Spleen (tissue), 11 donors: ENCODE measurements at regions not wholly inside any gene's neighbourhood (a gene's known extent, or its start where the extent isn't known, plus 50 kb on each side); places are given as distances from the start of the nearest gene placed in this dataset.
"Not testable (repeated sequence)": the region's sequence is repeated elsewhere in the genome, so short reads cannot be mapped to it uniquely, and the experiment has no call there.

Source experiments
- DNase-seq: peaks from one replicate; pipeline ENCODE4 v3.0.0-alpha.2; 2020
- H3K27ac ChIP-seq, 8 donors: fragments of 200-600 bp; sonication (generic) in 7 of 8; 1 replicate in 4 of 8; 2 replicates in 4 of 8; pipeline versions ENCODE4 v1.5.0 to v1.8.0; 2016 to 2021; ENCODE audit warnings: inconsistent platforms in 4 of 8, mild to moderate bottlenecking in 4 of 8, moderate library complexity in 1 of 8
- H3K27me3 ChIP-seq, 7 donors: fragments of 200-600 bp; sonication (generic) in 6 of 7; replicated peaks in 1 of 7; 1 replicate in 4 of 7; 2 replicates in 3 of 7; pipeline versions ENCODE4 v1.5.0 to v1.8.0; 2016 to 2021; ENCODE audit warnings: inconsistent platforms in 3 of 7, mild to moderate bottlenecking in 1 of 7
- H3K36me3 ChIP-seq, 6 donors: fragments of 200-600 bp; sonication (generic) in 5 of 6; 1 replicate in 4 of 6; 2 replicates in 2 of 6; pipeline versions ENCODE4 v1.5.0 to v1.8.0; 2016 to 2021; ENCODE audit warnings: inconsistent platforms in 2 of 6
- H3K4me1 ChIP-seq, 6 donors: fragments of 200-600 bp; sonication (generic) in 5 of 6; 1 replicate in 3 of 6; 2 replicates in 3 of 6; pipeline versions ENCODE4 v1.5.0 to v1.8.0; 2016 to 2021; ENCODE audit warnings: inconsistent platforms in 3 of 6
- H3K4me3 ChIP-seq, 8 donors: fragments of 200-600 bp; sonication (generic) in 7 of 8; 1 replicate in 4 of 8; 2 replicates in 4 of 8; pipeline versions ENCODE4 v1.5.0 to v1.8.0; 2016 to 2021; ENCODE audit warnings: inconsistent platforms in 4 of 8, mild to moderate bottlenecking in 4 of 8, moderate library complexity in 2 of 8
- H3K9me3 ChIP-seq, 8 donors: fragments of 200-600 bp; sonication (generic) in 7 of 8; 1 replicate in 4 of 8; 2 replicates in 4 of 8; pipeline versions ENCODE4 v1.5.0 to v1.8.0; 2016 to 2021; ENCODE audit warnings: inconsistent platforms in 4 of 8
- POLR2A ChIP-seq, 3 donors: fragments of 450-650 bp; IDR thresholded peaks; one replicate each; pipeline ENCODE4 v1.5.1; 2017; ENCODE audit warnings: antibody characterized with exemption in 3 of 3, mild to moderate bottlenecking in 1 of 3
- POLR2AphosphoS5 ChIP-seq, 3 donors: sonication (generic); formaldehyde crosslinking; IDR thresholded peaks; one replicate each; pipeline ENCODE4 v1.5.1; 2017; ENCODE audit warnings: antibody characterized with exemption in 3 of 3
- WGBS, 5 donors: extraction: QIAGEN DNeasy Blood & Tissue Kit in 3 of 5; methylation state at CpG; one replicate each; pipeline versions ENCODE4 v1.1.5 to v1.1.7; 2013 to 2018; 5-methylcytosine and 5-hydroxymethylcytosine counted together
- intact Hi-C: fragments of 100-400 bp; cut with DNase I; formaldehyde crosslinking; loops from one replicate; pipeline ENCODE4 v1.15.0; 2023; ENCODE audit warnings: low total_unique reads
- TF ChIP-seq, protein P1 (sequence below), 11 experiments: fragments of 200-600 bp in 7 of 11; fragments of 450-650 bp in 4 of 11; sonication (generic) in 4 of 11; IDR thresholded peaks in 8 of 11; conservative IDR thresholded peaks in 3 of 11; 1 replicate in 7 of 11; 2 replicates in 4 of 11; pipeline versions ENCODE4 v1.4.0 to v1.8.0; 2016 to 2021; ENCODE audit warnings: antibody characterized with exemption in 11 of 11, inconsistent platforms in 4 of 11, mild to moderate bottlenecking in 1 of 11
- donor health status: healthy with polysubstance abuse.
- donor health status: DM: no; HTN: no; CAD: no; lungs with moderate emphysema.
- donor health status: DM: no; HTN: no; CAD: no.
- donor health status: Bipolar disorder and iron deficiency.
- donor health status: healthy.
- donor health status: DM: no; HTN: no; CAD: no.
- donor health status: DM: yes; HTN: yes; CAD: no.

DNA sequence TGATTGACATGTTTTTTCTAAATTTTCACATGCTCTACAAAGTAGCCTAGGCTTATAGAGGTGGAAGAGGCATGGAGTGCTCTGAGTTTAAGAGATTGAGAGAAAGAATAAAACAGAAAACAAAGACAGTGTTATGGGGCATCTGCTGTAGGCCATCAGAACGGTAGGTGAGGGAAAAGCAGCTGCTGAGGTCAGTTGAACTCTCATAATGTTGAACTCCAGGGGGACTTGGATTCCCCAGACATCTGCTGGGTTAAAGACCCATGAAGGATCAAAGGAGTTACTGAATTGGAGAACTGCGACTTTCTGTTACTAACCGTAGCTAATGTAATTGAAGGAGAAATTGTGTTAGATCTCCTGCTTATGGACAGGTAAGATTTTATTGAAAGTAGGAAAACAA is 333.9 kb downstream of the TFAP2B start:
- intact Hi-C loops, result no loop called here
- no peak overlapping the region for H3K4me3 ChIP-seq

GRCh38 chr6:51153109-51153508 is 334.4 kb downstream of the TFAP2B start:
- DNase-seq, result no peak
- Histone ChIP-seq H3K9me3 (no peaks in the 10 kb centered on the region), H3K27ac (no peak overlapping the region), H3K4me1 (no peaks in the 10 kb centered on the region), H3K27me3 (no peaks in the 10 kb centered on the region), H3K4me3 (no peak overlapping the region), H3K36me3 (no peaks in the 10 kb centered on the region)
- TF ChIP-seq POLR2AphosphoS5 (IDR thresholded peaks at IDR 0.05) (no peak), POLR2A (IDR thresholded peaks at IDR 0.05) (no peak)
- TF ChIP-seq, protein P1, sequence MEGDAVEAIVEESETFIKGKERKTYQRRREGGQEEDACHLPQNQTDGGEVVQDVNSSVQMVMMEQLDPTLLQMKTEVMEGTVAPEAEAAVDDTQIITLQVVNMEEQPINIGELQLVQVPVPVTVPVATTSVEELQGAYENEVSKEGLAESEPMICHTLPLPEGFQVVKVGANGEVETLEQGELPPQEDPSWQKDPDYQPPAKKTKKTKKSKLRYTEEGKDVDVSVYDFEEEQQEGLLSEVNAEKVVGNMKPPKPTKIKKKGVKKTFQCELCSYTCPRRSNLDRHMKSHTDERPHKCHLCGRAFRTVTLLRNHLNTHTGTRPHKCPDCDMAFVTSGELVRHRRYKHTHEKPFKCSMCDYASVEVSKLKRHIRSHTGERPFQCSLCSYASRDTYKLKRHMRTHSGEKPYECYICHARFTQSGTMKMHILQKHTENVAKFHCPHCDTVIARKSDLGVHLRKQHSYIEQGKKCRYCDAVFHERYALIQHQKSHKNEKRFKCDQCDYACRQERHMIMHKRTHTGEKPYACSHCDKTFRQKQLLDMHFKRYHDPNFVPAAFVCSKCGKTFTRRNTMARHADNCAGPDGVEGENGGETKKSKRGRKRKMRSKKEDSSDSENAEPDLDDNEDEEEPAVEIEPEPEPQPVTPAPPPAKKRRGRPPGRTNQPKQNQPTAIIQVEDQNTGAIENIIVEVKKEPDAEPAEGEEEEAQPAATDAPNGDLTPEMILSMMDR (IDR thresholded peaks at IDR 0.05 in 8 of 11, conservative IDR thresholded peaks at IDR 0.05 in 3 of 11), result no peak
- intact Hi-C loops, result no loop called here
- WGBS, 5 donors, result 40 to 56% (median 46%) methylated on average over 2 of the region's 2 CpGs

More for the DNA sequence above, 333.9 kb downstream of the TFAP2B start:
- TF ChIP-seq, protein P1 (IDR thresholded peaks at IDR 0.05 in 8 of 11, conservative IDR thresholded peaks at IDR 0.05 in 3 of 11), result no peak
- no peak for TF ChIP-seq POLR2AphosphoS5 (IDR thresholded peaks at IDR 0.05)
- TF ChIP-seq POLR2A (IDR thresholded peaks at IDR 0.05), result no peak
- no peaks in the 10 kb centered on the region for H3K4me1 ChIP-seq
- WGBS, 5 donors, result 57 to 71% (median 63%) methylated on average over 3 of the region's 3 CpGs
- DNase-seq, result no peak
- no peaks in the 10 kb centered on the region for H3K9me3 ChIP-seq
- H3K27ac ChIP-seq, result no peak overlapping the region
- no peaks in the 10 kb centered on the region for H3K27me3 ChIP-seq
- H3K36me3 ChIP-seq, result no peaks in the 10 kb centered on the region

GRCh38 chr6:51154925-51155324 is 336.3 kb downstream of the TFAP2B start:
- H3K4me1 ChIP-seq, H3K36me3 ChIP-seq, intact Hi-C loops, H3K27ac ChIP-seq, H3K4me3 ChIP-seq, H3K9me3 ChIP-seq, H3K27me3 ChIP-seq, DNase-seq: not testable (repeated sequence)
- 65 to 80% (median 71%) methylated on average over 1 of the region's 1 CpG for WGBS, 5 donors

DNA sequence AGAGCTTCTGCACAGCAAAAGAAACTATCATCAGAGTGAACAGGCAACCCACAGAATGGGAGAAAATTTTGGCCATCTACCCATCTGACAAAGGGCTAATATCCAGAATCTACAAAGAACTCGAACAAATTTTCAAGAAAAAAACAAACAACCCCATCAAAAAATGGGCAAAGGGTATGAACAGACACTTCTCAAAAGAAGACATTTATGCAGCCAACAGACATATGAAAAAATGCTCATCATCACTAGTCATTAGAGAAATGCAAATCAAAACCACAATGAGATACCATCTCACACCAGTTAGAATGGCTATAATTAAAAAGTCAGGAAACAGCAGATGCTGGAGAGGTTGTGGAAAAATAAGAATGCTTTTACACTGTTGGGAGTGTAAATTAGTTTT is 340.6 kb downstream of the TFAP2B start:
- H3K27me3 ChIP-seq, H3K4me3 ChIP-seq, H3K9me3 ChIP-seq, DNase-seq, H3K4me1 ChIP-seq, H3K27ac ChIP-seq, H3K36me3 ChIP-seq, intact Hi-C loops: not testable (repeated sequence)
- 36 to 55% (median 50%) methylated on average over 1 of the region's 1 CpG for WGBS, 5 donors

GRCh38 chr6:51161752-51162151 is 343.1 kb downstream of the TFAP2B start:
- H3K36me3 ChIP-seq, result no peaks in the 10 kb centered on the region
- H3K27ac ChIP-seq, result no peak overlapping the region
- TF ChIP-seq POLR2AphosphoS5 (IDR thresholded peaks at IDR 0.05), result no peak
- TF ChIP-seq, protein P1 (IDR thresholded peaks at IDR 0.05 in 8 of 11, conservative IDR thresholded peaks at IDR 0.05 in 3 of 11), result no peak
- no peak for TF ChIP-seq POLR2A (IDR thresholded peaks at IDR 0.05)
- no peaks in the 10 kb centered on the region for H3K4me1 ChIP-seq
- H3K27me3 ChIP-seq, result no peaks in the 10 kb centered on the region
- DNase-seq, result no peak
- peaks cover 0 to 12% (median 4%) of the 10 kb centered on the region in 8 donors for H3K9me3 ChIP-seq
- intact Hi-C loops, result no loop called here
- no peak overlapping the region for H3K4me3 ChIP-seq
